ENCODE measurements at regions not wholly inside any gene's neighbourhood (a gene's known extent, or its start where the extent isn't known, plus 50 kb on each side); places are given as distances from the start of the nearest gene placed in this dataset.

- no peak for DNase-seq
- POLR2A ChIA-PET, result no interaction called here
- no peak overlapping the region for H3K27ac ChIP-seq (ENCODE audit: insufficient read depth in 1 of 2, low read depth in 1 of 2, low read length in 2 of 2, poor library complexity in 1 of 2, severe bottlenecking in 2 of 2)
Measured at GRCh38 chr2:150134223-150134857, 353.1 kb downstream of the RND3 start.

GRCh38 chr2:150133623-150134022, 353.8 kb downstream of the RND3 start:
- WGBS (ENCODE audit: insufficient coverage), result 100% methylated on average over 2 of the region's 5 CpGs
- no peak for DNase-seq

More at GRCh38 chr2:150134223-150134857, 353.1 kb downstream of the RND3 start:
- Histone ChIP-seq H3K9me3 (ENCODE audit: control extremely low read depth in 1 of 5, control insufficient read depth in 4 of 5, insufficient read depth in 2 of 5, low read depth in 1 of 5, low read length in 4 of 5) (no peaks in the 10 kb centered on the region), H3K4me1 (ENCODE audit: control extremely low read depth in 1 of 4, control insufficient read depth in 4 of 4, insufficient read depth in 4 of 4, low read length in 3 of 4) (no peaks in the 10 kb centered on the region), H3K27me3 (replicated peaks in 2 of 5; ENCODE audit: control insufficient read depth in 4 of 5, insufficient read depth in 5 of 5, low read length in 4 of 5) (no peaks in the 10 kb centered on the region), H3K36me3 (ENCODE audit: control insufficient read depth in 4 of 4, insufficient read depth in 4 of 4, low read length in 3 of 4) (no peaks in the 10 kb centered on the region), H3K4me3 (ENCODE audit: control insufficient read depth in 1 of 7, extremely low read depth in 1 of 7, insufficient read depth in 4 of 7, low read depth in 2 of 7, low read length in 6 of 7) (no peak overlapping the region)
- CTCF ChIA-PET, result no interaction called here
- WGBS (ENCODE audit: insufficient coverage), result 70% methylated on average over 3 of the region's 6 CpGs

GRCh38 chr2:150129921-150130575, 357.4 kb downstream of the RND3 start:
- 94% methylated on average over 4 of the region's 5 CpGs for WGBS (ENCODE audit: insufficient coverage)

More at GRCh38 chr2:150133623-150134022, 353.8 kb downstream of the RND3 start:
- CTCF ChIA-PET, result no interaction called here
- POLR2A ChIA-PET, result no interaction called here
- no peaks in the 10 kb centered on the region for H3K27me3 ChIP-seq (replicated peaks in 2 of 5; ENCODE audit: control insufficient read depth in 4 of 5, insufficient read depth in 5 of 5, low read length in 4 of 5)
- H3K4me3 ChIP-seq (ENCODE audit: control insufficient read depth in 1 of 7, extremely low read depth in 1 of 7, insufficient read depth in 4 of 7, low read depth in 2 of 7, low read length in 6 of 7), result no peak overlapping the region
- no peaks in the 10 kb centered on the region for H3K4me1 ChIP-seq (ENCODE audit: control extremely low read depth in 1 of 4, control insufficient read depth in 4 of 4, insufficient read depth in 4 of 4, low read length in 3 of 4)
- no peak overlapping the region for H3K27ac ChIP-seq (ENCODE audit: insufficient read depth in 1 of 2, low read depth in 1 of 2, low read length in 2 of 2, poor library complexity in 1 of 2, severe bottlenecking in 2 of 2)
- H3K36me3 ChIP-seq (ENCODE audit: control insufficient read depth in 4 of 4, insufficient read depth in 4 of 4, low read length in 3 of 4), result no peaks in the 10 kb centered on the region
- no peaks in the 10 kb centered on the region for H3K9me3 ChIP-seq (ENCODE audit: control extremely low read depth in 1 of 5, control insufficient read depth in 4 of 5, insufficient read depth in 2 of 5, low read depth in 1 of 5, low read length in 4 of 5)

GRCh38 chr2:150127995-150128394, 359.5 kb downstream of the RND3 start:
- no peak for DNase-seq
- ChIA-PET POLR2A (no interaction called here), CTCF (interaction anchor here (1.3 kb wide), 1 partner anchor 15 kb away, joined by 3 read pairs; no protein-coding TSS in a partner anchor)
- Histone ChIP-seq H3K9me3 (ENCODE audit: control extremely low read depth in 1 of 5, control insufficient read depth in 4 of 5, insufficient read depth in 2 of 5, low read depth in 1 of 5, low read length in 4 of 5) (no peaks in the 10 kb centered on the region), H3K27me3 (replicated peaks in 2 of 5; ENCODE audit: control insufficient read depth in 4 of 5, insufficient read depth in 5 of 5, low read length in 4 of 5) (no peaks in the 10 kb centered on the region), H3K36me3 (ENCODE audit: control insufficient read depth in 4 of 4, insufficient read depth in 4 of 4, low read length in 3 of 4) (no peaks in the 10 kb centered on the region), H3K27ac (ENCODE audit: insufficient read depth in 1 of 2, low read depth in 1 of 2, low read length in 2 of 2, poor library complexity in 1 of 2, severe bottlenecking in 2 of 2) (no peak overlapping the region), H3K4me3 (ENCODE audit: control insufficient read depth in 1 of 7, extremely low read depth in 1 of 7, insufficient read depth in 4 of 7, low read depth in 2 of 7, low read length in 6 of 7) (no peak overlapping the region), H3K4me1 (ENCODE audit: control extremely low read depth in 1 of 4, control insufficient read depth in 4 of 4, insufficient read depth in 4 of 4, low read length in 3 of 4) (no peaks in the 10 kb centered on the region)
- 100% methylated on average over 2 of the region's 4 CpGs for WGBS (ENCODE audit: insufficient coverage)

More at GRCh38 chr2:150129921-150130575, 357.4 kb downstream of the RND3 start:
- Histone ChIP-seq H3K4me3 (ENCODE audit: control insufficient read depth in 1 of 7, extremely low read depth in 1 of 7, insufficient read depth in 4 of 7, low read depth in 2 of 7, low read length in 6 of 7) (no peak overlapping the region), H3K27ac (ENCODE audit: insufficient read depth in 1 of 2, low read depth in 1 of 2, low read length in 2 of 2, poor library complexity in 1 of 2, severe bottlenecking in 2 of 2) (no peak overlapping the region), H3K36me3 (ENCODE audit: control insufficient read depth in 4 of 4, insufficient read depth in 4 of 4, low read length in 3 of 4) (no peaks in the 10 kb centered on the region), H3K27me3 (replicated peaks in 2 of 5; ENCODE audit: control insufficient read depth in 4 of 5, insufficient read depth in 5 of 5, low read length in 4 of 5) (no peaks in the 10 kb centered on the region), H3K4me1 (ENCODE audit: control extremely low read depth in 1 of 4, control insufficient read depth in 4 of 4, insufficient read depth in 4 of 4, low read length in 3 of 4) (no peaks in the 10 kb centered on the region), H3K9me3 (ENCODE audit: control extremely low read depth in 1 of 5, control insufficient read depth in 4 of 5, insufficient read depth in 2 of 5, low read depth in 1 of 5, low read length in 4 of 5) (no peaks in the 10 kb centered on the region)
- ChIA-PET CTCF (no interaction called here), POLR2A (no interaction called here)
- DNase-seq, result no peak

- ChIA-PET POLR2A (no interaction called here), CTCF (interaction anchor here (1.3 kb wide), 1 partner anchor 16 kb away, joined by 3 read pairs; no protein-coding TSS in a partner anchor)
- no peaks in the 10 kb centered on the region for H3K36me3 ChIP-seq (ENCODE audit: control insufficient read depth in 4 of 4, insufficient read depth in 4 of 4, low read length in 3 of 4)
- H3K4me3 ChIP-seq (ENCODE audit: control insufficient read depth in 1 of 7, extremely low read depth in 1 of 7, insufficient read depth in 4 of 7, low read depth in 2 of 7, low read length in 6 of 7), result no peak overlapping the region
- no peaks in the 10 kb centered on the region for H3K9me3 ChIP-seq (ENCODE audit: control extremely low read depth in 1 of 5, control insufficient read depth in 4 of 5, insufficient read depth in 2 of 5, low read depth in 1 of 5, low read length in 4 of 5)
- H3K4me1 ChIP-seq (ENCODE audit: control extremely low read depth in 1 of 4, control insufficient read depth in 4 of 4, insufficient read depth in 4 of 4, low read length in 3 of 4), result no peaks in the 10 kb centered on the region
- DNase-seq, result no peak
- no peaks in the 10 kb centered on the region for H3K27me3 ChIP-seq (replicated peaks in 2 of 5; ENCODE audit: control insufficient read depth in 4 of 5, insufficient read depth in 5 of 5, low read length in 4 of 5)
- no peak overlapping the region for H3K27ac ChIP-seq (ENCODE audit: insufficient read depth in 1 of 2, low read depth in 1 of 2, low read length in 2 of 2, poor library complexity in 1 of 2, severe bottlenecking in 2 of 2)
- 90% methylated on average over 5 of the region's 6 CpGs for WGBS (ENCODE audit: insufficient coverage)
Measured at GRCh38 chr2:150127346-150127990, 360.0 kb downstream of the RND3 start.

GRCh38 chr2:150126839-150127238, 360.6 kb downstream of the RND3 start:
- Histone ChIP-seq H3K4me3 (ENCODE audit: control insufficient read depth in 1 of 7, extremely low read depth in 1 of 7, insufficient read depth in 4 of 7, low read depth in 2 of 7, low read length in 6 of 7) (no peak overlapping the region), H3K27ac (ENCODE audit: insufficient read depth in 1 of 2, low read depth in 1 of 2, low read length in 2 of 2, poor library complexity in 1 of 2, severe bottlenecking in 2 of 2) (no peak overlapping the region), H3K27me3 (replicated peaks in 2 of 5; ENCODE audit: control insufficient read depth in 4 of 5, insufficient read depth in 5 of 5, low read length in 4 of 5) (no peaks in the 10 kb centered on the region), H3K36me3 (ENCODE audit: control insufficient read depth in 4 of 4, insufficient read depth in 4 of 4, low read length in 3 of 4) (no peaks in the 10 kb centered on the region), H3K9me3 (ENCODE audit: control extremely low read depth in 1 of 5, control insufficient read depth in 4 of 5, insufficient read depth in 2 of 5, low read depth in 1 of 5, low read length in 4 of 5) (no peaks in the 10 kb centered on the region), H3K4me1 (ENCODE audit: control extremely low read depth in 1 of 4, control insufficient read depth in 4 of 4, insufficient read depth in 4 of 4, low read length in 3 of 4) (no peaks in the 10 kb centered on the region)
- ChIA-PET CTCF (no interaction called here), POLR2A (no interaction called here)
- DNase-seq, result no peak
- WGBS (ENCODE audit: insufficient coverage), result no CpG with 5 or more reads among the region's 2 CpGs

- H3K4me1 ChIP-seq (ENCODE audit: control extremely low read depth in 1 of 4, control insufficient read depth in 4 of 4, insufficient read depth in 4 of 4, low read length in 3 of 4), result no peaks in the 10 kb centered on the region
- H3K9me3 ChIP-seq (ENCODE audit: control extremely low read depth in 1 of 5, control insufficient read depth in 4 of 5, insufficient read depth in 2 of 5, low read depth in 1 of 5, low read length in 4 of 5), result no peaks in the 10 kb centered on the region
- H3K27ac ChIP-seq (ENCODE audit: insufficient read depth in 1 of 2, low read depth in 1 of 2, low read length in 2 of 2, poor library complexity in 1 of 2, severe bottlenecking in 2 of 2), result no peak overlapping the region
- ChIA-PET CTCF (no interaction called here), POLR2A (no interaction called here)
- no peak overlapping the region for H3K4me3 ChIP-seq (ENCODE audit: control insufficient read depth in 1 of 7, extremely low read depth in 1 of 7, insufficient read depth in 4 of 7, low read depth in 2 of 7, low read length in 6 of 7)
- no peaks in the 10 kb centered on the region for H3K36me3 ChIP-seq (ENCODE audit: control insufficient read depth in 4 of 4, insufficient read depth in 4 of 4, low read length in 3 of 4)
- no peak for DNase-seq
- 97% methylated on average over 7 of the region's 7 CpGs for WGBS (ENCODE audit: insufficient coverage)
- no peaks in the 10 kb centered on the region for H3K27me3 ChIP-seq (replicated peaks in 2 of 5; ENCODE audit: control insufficient read depth in 4 of 5, insufficient read depth in 5 of 5, low read length in 4 of 5)
Measured at GRCh38 chr2:150126143-150126740, 361.2 kb downstream of the RND3 start.

Data from common myeloid progenitor, CD34-positive (primary cell).